Caco-2 (cell line): ENCODE measurements at regions not wholly inside any gene's neighbourhood (a gene's known extent, or its start where the extent isn't known, plus 50 kb on each side); places are given as distances from the start of the nearest gene placed in this dataset.

ENCODE experiments used
- BruUV-seq: library from RNA; stranded (reverse); fragments of 400-500 nt; replicated peaks from 2 replicates; lab custom pipeline; 2021; lab: Mats Ljungman, UMichigan
- CTCF ChIA-PET: fragments of 300-600 bp; sonication (Branson Sonifier 250); formaldehyde crosslinking; loops from one replicate; lab custom pipeline; 2022; ENCODE audit warnings: antibody characterized with exemption; lab: Charles Lee
- POLR2A ChIA-PET: fragments of 300-600 bp; sonication (Branson Sonifier 250); formaldehyde crosslinking; loops from one replicate; lab custom pipeline; 2022; ENCODE audit warnings: antibody characterized with exemption; lab: Charles Lee
- DNase-seq, 2 experiments: peaks; one replicate each; pipeline versions ENCODE4 v3.0.0 to v3.0.0-alpha.2; 2020 to 2022
- H3K27me3 ChIP-seq: replicated peaks from 2 replicates; pipeline ENCODE4 v1.6.0; 2011; ENCODE audit warnings: low read length; ENCODE audit not compliant: control insufficient read depth, insufficient read depth
- H3K36me3 ChIP-seq: 2 replicates; pipeline ENCODE4 v1.5.1; 2011; ENCODE audit warnings: low read length; ENCODE audit not compliant: control insufficient read depth, insufficient read depth
- H3K4me1 ChIP-seq: fragments of 250-450 bp; sonication (Bioruptor Pico); 2 replicates; pipeline ENCODE4 v1.5.1; 2020; ENCODE audit warnings: mild to moderate bottlenecking
- H3K4me3 ChIP-seq: 2 replicates; pipeline ENCODE4 v1.5.1; 2011; ENCODE audit warnings: low read depth, mild to moderate bottlenecking, control low read depth, low read length
- H3K9me3 ChIP-seq: fragments of 250-450 bp; sonication (Bioruptor Pico); 2 replicates; pipeline ENCODE4 v1.5.1; 2020; ENCODE audit warnings: mild to moderate bottlenecking, moderate library complexity
- H3K27ac Mint-ChIP-seq: one replicate; pipeline ENCODE4 v1.8.0; 2022; ENCODE audit warnings: mixed read lengths; ENCODE audit not compliant: unreplicated experiment
- H3K27me3 Mint-ChIP-seq: one replicate; pipeline ENCODE4 v1.8.0; 2022; ENCODE audit warnings: mixed read lengths; ENCODE audit not compliant: insufficient read depth, unreplicated experiment
- H3K36me3 Mint-ChIP-seq: one replicate; pipeline ENCODE4 v1.8.0; 2022; ENCODE audit warnings: mild to moderate bottlenecking, mixed read lengths; ENCODE audit not compliant: insufficient read depth, unreplicated experiment
- H3K4me1 Mint-ChIP-seq: one replicate; pipeline ENCODE4 v1.8.0; 2022; ENCODE audit warnings: low read depth, mixed read lengths; ENCODE audit not compliant: unreplicated experiment
- H3K4me3 Mint-ChIP-seq: one replicate; pipeline ENCODE4 v1.8.0; 2022; ENCODE audit warnings: mild to moderate bottlenecking, moderate library complexity, mixed read lengths; ENCODE audit not compliant: unreplicated experiment
- H3K9me3 Mint-ChIP-seq: one replicate; pipeline ENCODE4 v1.8.0; 2022; ENCODE audit warnings: mixed read lengths; ENCODE audit not compliant: unreplicated experiment
- intact Hi-C: fragments of 100-400 bp; cut with micrococcal nuclease; formaldehyde crosslinking; loops from one replicate; pipeline ENCODE4 v1.10.0; 2022; ENCODE audit not compliant: unreplicated experiment
- TF ChIP-seq, protein P1 (sequence below), 2 experiments: fragments of 200-600 bp in 1 of 2; IDR thresholded peaks; 1 replicate in 1 of 2; 2 replicates in 1 of 2; pipeline versions ENCODE4 v1.5.1 to v1.8.0; 2011 to 2022; ENCODE audit warnings: antibody characterized with exemption in 1 of 2, control low read depth in 1 of 2, inconsistent platforms in 1 of 2, low read depth in 1 of 2, low read length in 1 of 2, mild to moderate bottlenecking in 1 of 2, moderate library complexity in 1 of 2; ENCODE audit not compliant: insufficient read depth in 1 of 2, severe bottlenecking in 1 of 2, unreplicated experiment in 1 of 2

DNA sequence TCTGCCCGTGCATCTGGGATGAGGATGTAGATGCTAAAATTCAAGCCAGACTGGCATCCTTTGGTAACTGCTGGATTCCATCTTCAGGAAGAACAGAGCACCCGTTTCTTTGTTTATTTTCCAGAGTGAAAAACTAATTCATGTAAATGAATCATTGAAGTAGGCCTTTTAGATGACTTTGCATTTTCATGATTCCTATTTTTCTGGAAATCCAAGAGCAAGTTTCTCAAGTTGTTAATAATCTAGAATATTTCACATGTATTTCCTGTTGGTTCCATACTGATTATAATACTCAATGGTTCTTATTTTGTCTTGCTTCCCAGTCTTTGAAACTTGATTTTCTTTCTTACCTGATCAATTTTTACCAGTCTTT lies 328.4 kb downstream of the LPIN1 start:
- peaks cover 16% of the 10 kb centered on the region for H3K27me3 Mint-ChIP-seq

DNA sequence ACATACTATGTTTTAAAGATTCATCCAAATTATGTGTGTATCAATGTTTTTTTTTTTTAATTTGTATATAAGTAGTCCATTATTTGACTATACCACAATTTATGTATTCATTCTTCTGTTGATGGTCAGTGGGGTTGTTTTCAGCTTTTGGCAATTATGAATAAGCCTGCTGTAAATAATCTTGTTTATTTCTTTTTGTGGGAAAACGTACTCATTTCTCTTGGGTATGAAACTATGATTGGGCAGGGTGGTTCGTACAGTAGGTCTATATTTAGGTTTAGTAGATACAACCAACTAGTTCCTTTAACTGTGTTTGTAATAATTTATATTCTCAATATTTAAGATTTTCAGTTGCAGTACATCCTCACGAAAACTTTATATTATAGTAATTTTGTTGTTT lies 329.2 kb downstream of the LPIN1 start:
- no peaks in the 10 kb centered on the region for H3K9me3 ChIP-seq
- intact Hi-C loops = no loop called here
- no peaks in the 10 kb centered on the region for H3K27me3 ChIP-seq
- BruUV-seq = no TSS peak
- POLR2A ChIA-PET = no interaction called here
- no peaks in the 10 kb centered on the region for H3K36me3 ChIP-seq
- no peak overlapping the region for H3K4me3 ChIP-seq
- CTCF ChIA-PET = no interaction called here
- Mint-ChIP-seq H3K4me3 (no peak overlapping the region), H3K9me3 (no peaks in the 10 kb centered on the region), H3K27ac (no peak overlapping the region), H3K27me3 (peaks cover 14% of the 10 kb centered on the region), H3K36me3 (no peaks in the 10 kb centered on the region), H3K4me1 (no peaks in the 10 kb centered on the region)
- H3K4me1 ChIP-seq = no peaks in the 10 kb centered on the region
- TF ChIP-seq, protein P1, sequence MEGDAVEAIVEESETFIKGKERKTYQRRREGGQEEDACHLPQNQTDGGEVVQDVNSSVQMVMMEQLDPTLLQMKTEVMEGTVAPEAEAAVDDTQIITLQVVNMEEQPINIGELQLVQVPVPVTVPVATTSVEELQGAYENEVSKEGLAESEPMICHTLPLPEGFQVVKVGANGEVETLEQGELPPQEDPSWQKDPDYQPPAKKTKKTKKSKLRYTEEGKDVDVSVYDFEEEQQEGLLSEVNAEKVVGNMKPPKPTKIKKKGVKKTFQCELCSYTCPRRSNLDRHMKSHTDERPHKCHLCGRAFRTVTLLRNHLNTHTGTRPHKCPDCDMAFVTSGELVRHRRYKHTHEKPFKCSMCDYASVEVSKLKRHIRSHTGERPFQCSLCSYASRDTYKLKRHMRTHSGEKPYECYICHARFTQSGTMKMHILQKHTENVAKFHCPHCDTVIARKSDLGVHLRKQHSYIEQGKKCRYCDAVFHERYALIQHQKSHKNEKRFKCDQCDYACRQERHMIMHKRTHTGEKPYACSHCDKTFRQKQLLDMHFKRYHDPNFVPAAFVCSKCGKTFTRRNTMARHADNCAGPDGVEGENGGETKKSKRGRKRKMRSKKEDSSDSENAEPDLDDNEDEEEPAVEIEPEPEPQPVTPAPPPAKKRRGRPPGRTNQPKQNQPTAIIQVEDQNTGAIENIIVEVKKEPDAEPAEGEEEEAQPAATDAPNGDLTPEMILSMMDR (IDR thresholded peaks at IDR 0.05; ENCODE audit: insufficient read depth in 1 of 2, low read depth in 1 of 2, low read length in 1 of 2, severe bottlenecking in 1 of 2, unreplicated experiment in 1 of 2) = no peak
- DNase-seq = no peak

More for the DNA sequence above, 328.4 kb downstream of the LPIN1 start:
- H3K4me1 Mint-ChIP-seq = no peaks in the 10 kb centered on the region
- H3K27ac Mint-ChIP-seq = no peak overlapping the region
- H3K4me3 Mint-ChIP-seq = no peak overlapping the region
- no TSS peak for BruUV-seq
- H3K9me3 ChIP-seq = no peaks in the 10 kb centered on the region
- intact Hi-C loops = no loop called here
- POLR2A ChIA-PET = no interaction called here
- no peaks in the 10 kb centered on the region for H3K9me3 Mint-ChIP-seq
- H3K36me3 ChIP-seq = no peaks in the 10 kb centered on the region
- no peak for DNase-seq
- no peak overlapping the region for H3K4me3 ChIP-seq
- TF ChIP-seq, protein P1 (IDR thresholded peaks at IDR 0.05; ENCODE audit: insufficient read depth in 1 of 2, low read depth in 1 of 2, low read length in 1 of 2, severe bottlenecking in 1 of 2, unreplicated experiment in 1 of 2) = no peak
- no peaks in the 10 kb centered on the region for H3K4me1 ChIP-seq
- no peaks in the 10 kb centered on the region for H3K27me3 ChIP-seq
- CTCF ChIA-PET = no interaction called here
- H3K36me3 Mint-ChIP-seq = no peaks in the 10 kb centered on the region

DNA sequence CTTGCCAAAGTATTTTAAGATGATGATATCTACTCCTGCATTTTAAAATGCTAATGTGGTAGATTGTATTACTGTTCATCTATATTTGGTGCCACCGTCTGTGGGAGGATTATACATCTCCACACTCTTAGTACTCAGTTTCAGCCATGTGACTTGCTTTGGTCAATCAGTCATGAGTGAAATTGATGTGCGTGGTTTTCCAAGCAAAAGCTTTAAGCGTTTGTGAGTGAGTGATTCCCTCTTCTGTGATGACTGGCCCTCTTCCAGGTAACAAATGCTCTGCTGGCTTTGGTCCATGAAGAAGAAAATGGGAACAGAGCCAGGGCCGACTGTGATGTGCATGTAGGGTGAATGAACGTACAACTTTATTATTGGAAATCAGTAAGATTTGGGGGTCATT lies 330.4 kb downstream of the LPIN1 start:
- intact Hi-C loops = no loop called here
- H3K27me3 Mint-ChIP-seq = peaks cover 11% of the 10 kb centered on the region
- POLR2A ChIA-PET = no interaction called here
- no peaks in the 10 kb centered on the region for H3K36me3 Mint-ChIP-seq
- H3K4me3 Mint-ChIP-seq = no peak overlapping the region
- Histone ChIP-seq H3K4me3 (no peak overlapping the region), H3K36me3 (no peaks in the 10 kb centered on the region), H3K27me3 (no peaks in the 10 kb centered on the region), H3K4me1 (no peaks in the 10 kb centered on the region), H3K9me3 (no peaks in the 10 kb centered on the region)
- CTCF ChIA-PET = no interaction called here
- no peak overlapping the region for H3K27ac Mint-ChIP-seq
- H3K9me3 Mint-ChIP-seq = no peaks in the 10 kb centered on the region
- TF ChIP-seq, protein P1 (IDR thresholded peaks at IDR 0.05; ENCODE audit: insufficient read depth in 1 of 2, low read depth in 1 of 2, low read length in 1 of 2, severe bottlenecking in 1 of 2, unreplicated experiment in 1 of 2) = no peak
- no peaks in the 10 kb centered on the region for H3K4me1 Mint-ChIP-seq
- no peak for DNase-seq
- BruUV-seq = no TSS peak
